Parathyroid adenoma (tissue), 2 donors: ENCODE measurements at regions not wholly inside any gene's neighbourhood (a gene's known extent, or its start where the extent isn't known, plus 50 kb on each side); places are given as distances from the start of the nearest gene placed in this dataset.

ENCODE experiments used
- H2AFZ ChIP-seq: fragments of 300-600 bp; sonication (generic); one replicate; pipeline ENCODE4 v1.7.0; 2017; ENCODE audit warnings: antibody characterized with exemption, mild to moderate bottlenecking
- H3K27ac ChIP-seq: fragments of 300-600 bp; sonication (generic); one replicate; pipeline ENCODE4 v1.7.0; 2017
- H3K27me3 ChIP-seq: fragments of 300-600 bp; sonication (generic); one replicate; pipeline ENCODE4 v1.7.0; 2017; ENCODE audit warnings: low read length; ENCODE audit not compliant: control insufficient read depth, insufficient read depth
- H3K36me3 ChIP-seq: fragments of 300-600 bp; sonication (generic); one replicate; pipeline ENCODE4 v1.7.0; 2017; ENCODE audit warnings: low read length; ENCODE audit not compliant: control insufficient read depth, insufficient read depth
- H3K4me1 ChIP-seq: fragments of 300-600 bp; sonication (generic); one replicate; pipeline ENCODE4 v1.7.0; 2017; ENCODE audit warnings: control low read depth
- H3K4me2 ChIP-seq: fragments of 300-600 bp; sonication (generic); one replicate; pipeline ENCODE4 v1.7.0; 2017; ENCODE audit warnings: low read length
- H3K4me3 ChIP-seq: fragments of 300-600 bp; sonication (generic); one replicate; pipeline ENCODE4 v1.7.0; 2017; ENCODE audit warnings: low read depth, low read length
- H3K79me2 ChIP-seq: fragments of 300-600 bp; sonication (generic); one replicate; pipeline ENCODE4 v1.7.0; 2017; ENCODE audit warnings: control low read depth
- H3K9ac ChIP-seq: fragments of 300-600 bp; sonication (generic); one replicate; pipeline ENCODE4 v1.7.0; 2017; ENCODE audit warnings: mild to moderate bottlenecking
- H3K9me3 ChIP-seq: fragments of 300-600 bp; sonication (generic); one replicate; pipeline ENCODE4 v1.7.0; 2017; ENCODE audit warnings: low read length; ENCODE audit not compliant: control insufficient read depth
- TF ChIP-seq, protein P1 (sequence below): fragments of 300-600 bp; sonication (generic); IDR thresholded peaks from one replicate; pipeline ENCODE4 v1.7.0; 2017; ENCODE audit warnings: antibody characterized with exemption, mild to moderate bottlenecking
- donor health status: primary hyperparathyroidism.

GRCh38 chr6:163836876-163837690 is 422.6 kb downstream of the QKI start:
- H3K4me3 ChIP-seq = no peak overlapping the region
- H3K79me2 ChIP-seq = no peaks in the 10 kb centered on the region
- no peak overlapping the region for H3K27ac ChIP-seq
- no peaks in the 10 kb centered on the region for H3K4me1 ChIP-seq
- no peak overlapping the region for H2AFZ ChIP-seq
- H3K9ac ChIP-seq = no peak overlapping the region
- H3K27me3 ChIP-seq = no peaks in the 10 kb centered on the region
- no peaks in the 10 kb centered on the region for H3K9me3 ChIP-seq
- H3K36me3 ChIP-seq = no peaks in the 10 kb centered on the region
- no peak overlapping the region for H3K4me2 ChIP-seq
- TF ChIP-seq, protein P1, sequence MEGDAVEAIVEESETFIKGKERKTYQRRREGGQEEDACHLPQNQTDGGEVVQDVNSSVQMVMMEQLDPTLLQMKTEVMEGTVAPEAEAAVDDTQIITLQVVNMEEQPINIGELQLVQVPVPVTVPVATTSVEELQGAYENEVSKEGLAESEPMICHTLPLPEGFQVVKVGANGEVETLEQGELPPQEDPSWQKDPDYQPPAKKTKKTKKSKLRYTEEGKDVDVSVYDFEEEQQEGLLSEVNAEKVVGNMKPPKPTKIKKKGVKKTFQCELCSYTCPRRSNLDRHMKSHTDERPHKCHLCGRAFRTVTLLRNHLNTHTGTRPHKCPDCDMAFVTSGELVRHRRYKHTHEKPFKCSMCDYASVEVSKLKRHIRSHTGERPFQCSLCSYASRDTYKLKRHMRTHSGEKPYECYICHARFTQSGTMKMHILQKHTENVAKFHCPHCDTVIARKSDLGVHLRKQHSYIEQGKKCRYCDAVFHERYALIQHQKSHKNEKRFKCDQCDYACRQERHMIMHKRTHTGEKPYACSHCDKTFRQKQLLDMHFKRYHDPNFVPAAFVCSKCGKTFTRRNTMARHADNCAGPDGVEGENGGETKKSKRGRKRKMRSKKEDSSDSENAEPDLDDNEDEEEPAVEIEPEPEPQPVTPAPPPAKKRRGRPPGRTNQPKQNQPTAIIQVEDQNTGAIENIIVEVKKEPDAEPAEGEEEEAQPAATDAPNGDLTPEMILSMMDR = no peak

GRCh38 chr6:163835439-163836171 is 421.1 kb downstream of the QKI start:
- H2AFZ ChIP-seq = no peak overlapping the region
- H3K27ac ChIP-seq = no peak overlapping the region
- no peak overlapping the region for H3K4me3 ChIP-seq
- H3K9me3 ChIP-seq = no peaks in the 10 kb centered on the region
- no peaks in the 10 kb centered on the region for H3K4me1 ChIP-seq
- TF ChIP-seq, protein P1 = no peak
- H3K9ac ChIP-seq = no peak overlapping the region
- no peaks in the 10 kb centered on the region for H3K27me3 ChIP-seq
- H3K79me2 ChIP-seq = no peaks in the 10 kb centered on the region
- H3K4me2 ChIP-seq = no peak overlapping the region
- H3K36me3 ChIP-seq = no peaks in the 10 kb centered on the region

DNA sequence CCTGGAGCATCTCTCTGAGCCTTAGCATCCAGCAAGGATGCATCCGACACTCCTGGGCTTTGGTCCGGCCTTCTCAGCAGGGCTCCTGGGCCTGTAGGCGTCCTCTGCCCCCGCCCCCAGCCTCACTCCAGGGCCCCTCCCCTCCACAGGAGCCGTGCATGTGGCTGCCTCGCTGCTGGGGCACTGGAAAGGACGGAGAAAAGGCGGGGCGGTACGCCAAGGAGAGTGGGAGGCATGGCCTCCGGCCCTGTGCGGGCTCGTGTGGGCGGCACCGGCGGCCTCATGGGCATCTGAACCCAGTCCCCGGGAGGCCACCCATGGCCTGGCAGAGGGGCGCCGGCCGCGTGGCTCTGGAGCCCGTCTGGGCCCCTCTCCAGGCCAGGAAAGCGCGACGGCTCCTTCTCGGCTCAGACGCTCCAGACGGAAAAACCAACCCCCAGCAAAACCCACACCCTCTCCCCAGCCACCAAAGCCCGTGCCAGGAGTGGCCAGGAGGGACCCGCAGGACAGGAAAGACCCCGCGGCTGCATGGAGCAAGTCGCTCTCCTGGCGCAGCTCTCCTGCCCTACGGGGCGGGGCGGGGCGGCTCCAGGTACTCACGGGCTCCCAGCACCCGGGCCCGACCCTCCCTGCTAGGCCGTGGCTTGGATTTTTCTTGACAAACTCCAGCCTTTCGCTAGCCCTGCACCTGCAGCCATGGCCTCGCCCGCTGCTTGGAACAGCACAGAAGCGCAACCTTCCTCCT is 419.9 kb downstream of the QKI start:
- no peak overlapping the region for H3K27ac ChIP-seq
- H3K4me3 ChIP-seq = no peak overlapping the region
- no peaks in the 10 kb centered on the region for H3K36me3 ChIP-seq
- H3K9me3 ChIP-seq = no peaks in the 10 kb centered on the region
- no peak overlapping the region for H3K4me2 ChIP-seq
- H3K27me3 ChIP-seq = no peaks in the 10 kb centered on the region
- TF ChIP-seq, protein P1 = no peak
- no peaks in the 10 kb centered on the region for H3K79me2 ChIP-seq
- H2AFZ ChIP-seq = no peak overlapping the region
- H3K9ac ChIP-seq = no peak overlapping the region
- no peaks in the 10 kb centered on the region for H3K4me1 ChIP-seq

DNA sequence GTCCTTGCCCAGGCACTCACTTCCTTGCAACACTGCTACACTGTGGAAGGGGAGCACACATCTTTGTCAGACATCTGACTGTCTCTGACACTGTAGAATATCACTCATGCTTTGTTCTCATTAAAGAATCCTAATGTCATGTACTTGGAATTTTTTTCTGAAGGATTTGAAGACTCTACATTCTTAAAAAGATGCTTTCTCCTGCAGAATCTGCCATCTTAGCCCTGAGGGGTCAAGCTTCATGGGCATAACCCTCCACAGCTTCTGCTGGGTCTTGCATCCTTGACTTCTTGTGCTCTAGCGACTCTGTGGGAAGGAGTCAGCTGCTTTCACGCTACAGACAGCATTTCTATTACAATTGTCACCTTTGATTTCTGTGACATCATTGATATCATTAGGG is 417.2 kb downstream of the QKI start:
- H3K4me2 ChIP-seq = no peak overlapping the region
- H3K4me3 ChIP-seq = no peak overlapping the region
- no peaks in the 10 kb centered on the region for H3K79me2 ChIP-seq
- H3K36me3 ChIP-seq = no peaks in the 10 kb centered on the region
- H2AFZ ChIP-seq = no peak overlapping the region
- no peaks in the 10 kb centered on the region for H3K4me1 ChIP-seq
- H3K9me3 ChIP-seq = no peaks in the 10 kb centered on the region
- TF ChIP-seq, protein P1 = no peak
- no peak overlapping the region for H3K27ac ChIP-seq
- H3K27me3 ChIP-seq = no peaks in the 10 kb centered on the region
- no peak overlapping the region for H3K9ac ChIP-seq
